ENCODE measurements at regions not wholly inside any gene's neighbourhood (a gene's known extent, or its start where the extent isn't known, plus 50 kb on each side); places are given as distances from the start of the nearest gene placed in this dataset.

DNA sequence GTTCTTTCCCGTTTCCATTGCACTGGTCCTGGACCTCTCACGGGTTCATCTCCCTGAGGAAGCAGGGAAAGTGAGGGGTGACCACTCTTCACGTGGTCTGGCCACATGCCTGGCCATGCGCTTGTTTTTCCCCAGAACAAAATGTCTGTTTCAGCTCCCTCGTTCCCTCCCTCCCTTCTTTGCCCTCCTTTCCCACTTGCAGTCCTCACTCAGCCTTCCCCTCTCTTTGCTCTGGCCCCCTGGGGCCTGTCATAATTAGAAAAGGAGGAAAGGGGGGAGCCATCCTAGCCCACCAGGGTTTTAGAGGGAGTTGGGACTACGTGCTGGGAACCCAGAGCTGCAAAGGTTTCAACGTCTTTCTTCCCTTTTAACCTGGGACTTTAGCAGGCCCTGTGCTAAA is 52.8 kb upstream of the CADM1 start:
- TF ChIP-seq ARNTL (CRISPR knock-in tag; IDR thresholded peaks at IDR 0.05) (no peak), BHLHE40 (IDR thresholded peaks at IDR 0.05; ENCODE audit: low read length) (no peak), MTA1 (CRISPR knock-in tag; IDR thresholded peaks at IDR 0.05; ENCODE audit: borderline replicate concordance) (no peak), ZNF674 (CRISPR knock-in tag; IDR thresholded peaks at IDR 0.05; ENCODE audit: low read depth) (no peak), ZKSCAN8 (CRISPR knock-in tag; IDR thresholded peaks at IDR 0.05; ENCODE audit: borderline replicate concordance) (no peak), JARID2 (CRISPR knock-in tag; IDR thresholded peaks at IDR 0.05; ENCODE audit: insufficient replicate concordance) (no peak), NFRKB (IDR thresholded peaks at IDR 0.05) (no peak), MXI1 (IDR thresholded peaks at IDR 0.05; ENCODE audit: borderline replicate concordance, low read depth, low read length) (no peak)
- TF ChIP-seq, protein P1, sequence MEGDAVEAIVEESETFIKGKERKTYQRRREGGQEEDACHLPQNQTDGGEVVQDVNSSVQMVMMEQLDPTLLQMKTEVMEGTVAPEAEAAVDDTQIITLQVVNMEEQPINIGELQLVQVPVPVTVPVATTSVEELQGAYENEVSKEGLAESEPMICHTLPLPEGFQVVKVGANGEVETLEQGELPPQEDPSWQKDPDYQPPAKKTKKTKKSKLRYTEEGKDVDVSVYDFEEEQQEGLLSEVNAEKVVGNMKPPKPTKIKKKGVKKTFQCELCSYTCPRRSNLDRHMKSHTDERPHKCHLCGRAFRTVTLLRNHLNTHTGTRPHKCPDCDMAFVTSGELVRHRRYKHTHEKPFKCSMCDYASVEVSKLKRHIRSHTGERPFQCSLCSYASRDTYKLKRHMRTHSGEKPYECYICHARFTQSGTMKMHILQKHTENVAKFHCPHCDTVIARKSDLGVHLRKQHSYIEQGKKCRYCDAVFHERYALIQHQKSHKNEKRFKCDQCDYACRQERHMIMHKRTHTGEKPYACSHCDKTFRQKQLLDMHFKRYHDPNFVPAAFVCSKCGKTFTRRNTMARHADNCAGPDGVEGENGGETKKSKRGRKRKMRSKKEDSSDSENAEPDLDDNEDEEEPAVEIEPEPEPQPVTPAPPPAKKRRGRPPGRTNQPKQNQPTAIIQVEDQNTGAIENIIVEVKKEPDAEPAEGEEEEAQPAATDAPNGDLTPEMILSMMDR (CRISPR knock-in tag; IDR thresholded peaks at IDR 0.05), result no peak
- TF ChIP-seq, protein P2, sequence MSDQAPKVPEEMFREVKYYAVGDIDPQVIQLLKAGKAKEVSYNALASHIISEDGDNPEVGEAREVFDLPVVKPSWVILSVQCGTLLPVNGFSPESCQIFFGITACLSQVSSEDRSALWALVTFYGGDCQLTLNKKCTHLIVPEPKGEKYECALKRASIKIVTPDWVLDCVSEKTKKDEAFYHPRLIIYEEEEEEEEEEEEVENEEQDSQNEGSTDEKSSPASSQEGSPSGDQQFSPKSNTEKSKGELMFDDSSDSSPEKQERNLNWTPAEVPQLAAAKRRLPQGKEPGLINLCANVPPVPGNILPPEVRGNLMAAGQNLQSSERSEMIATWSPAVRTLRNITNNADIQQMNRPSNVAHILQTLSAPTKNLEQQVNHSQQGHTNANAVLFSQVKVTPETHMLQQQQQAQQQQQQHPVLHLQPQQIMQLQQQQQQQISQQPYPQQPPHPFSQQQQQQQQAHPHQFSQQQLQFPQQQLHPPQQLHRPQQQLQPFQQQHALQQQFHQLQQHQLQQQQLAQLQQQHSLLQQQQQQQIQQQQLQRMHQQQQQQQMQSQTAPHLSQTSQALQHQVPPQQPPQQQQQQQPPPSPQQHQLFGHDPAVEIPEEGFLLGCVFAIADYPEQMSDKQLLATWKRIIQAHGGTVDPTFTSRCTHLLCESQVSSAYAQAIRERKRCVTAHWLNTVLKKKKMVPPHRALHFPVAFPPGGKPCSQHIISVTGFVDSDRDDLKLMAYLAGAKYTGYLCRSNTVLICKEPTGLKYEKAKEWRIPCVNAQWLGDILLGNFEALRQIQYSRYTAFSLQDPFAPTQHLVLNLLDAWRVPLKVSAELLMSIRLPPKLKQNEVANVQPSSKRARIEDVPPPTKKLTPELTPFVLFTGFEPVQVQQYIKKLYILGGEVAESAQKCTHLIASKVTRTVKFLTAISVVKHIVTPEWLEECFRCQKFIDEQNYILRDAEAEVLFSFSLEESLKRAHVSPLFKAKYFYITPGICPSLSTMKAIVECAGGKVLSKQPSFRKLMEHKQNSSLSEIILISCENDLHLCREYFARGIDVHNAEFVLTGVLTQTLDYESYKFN (CRISPR knock-in tag; conservative IDR thresholded peaks at IDR 0.05), result no peak
- TF ChIP-seq, protein P3, sequence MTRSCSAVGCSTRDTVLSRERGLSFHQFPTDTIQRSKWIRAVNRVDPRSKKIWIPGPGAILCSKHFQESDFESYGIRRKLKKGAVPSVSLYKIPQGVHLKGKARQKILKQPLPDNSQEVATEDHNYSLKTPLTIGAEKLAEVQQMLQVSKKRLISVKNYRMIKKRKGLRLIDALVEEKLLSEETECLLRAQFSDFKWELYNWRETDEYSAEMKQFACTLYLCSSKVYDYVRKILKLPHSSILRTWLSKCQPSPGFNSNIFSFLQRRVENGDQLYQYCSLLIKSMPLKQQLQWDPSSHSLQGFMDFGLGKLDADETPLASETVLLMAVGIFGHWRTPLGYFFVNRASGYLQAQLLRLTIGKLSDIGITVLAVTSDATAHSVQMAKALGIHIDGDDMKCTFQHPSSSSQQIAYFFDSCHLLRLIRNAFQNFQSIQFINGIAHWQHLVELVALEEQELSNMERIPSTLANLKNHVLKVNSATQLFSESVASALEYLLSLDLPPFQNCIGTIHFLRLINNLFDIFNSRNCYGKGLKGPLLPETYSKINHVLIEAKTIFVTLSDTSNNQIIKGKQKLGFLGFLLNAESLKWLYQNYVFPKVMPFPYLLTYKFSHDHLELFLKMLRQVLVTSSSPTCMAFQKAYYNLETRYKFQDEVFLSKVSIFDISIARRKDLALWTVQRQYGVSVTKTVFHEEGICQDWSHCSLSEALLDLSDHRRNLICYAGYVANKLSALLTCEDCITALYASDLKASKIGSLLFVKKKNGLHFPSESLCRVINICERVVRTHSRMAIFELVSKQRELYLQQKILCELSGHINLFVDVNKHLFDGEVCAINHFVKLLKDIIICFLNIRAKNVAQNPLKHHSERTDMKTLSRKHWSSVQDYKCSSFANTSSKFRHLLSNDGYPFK (CRISPR knock-in tag; IDR thresholded peaks at IDR 0.05; ENCODE audit: borderline replicate concordance), result no peak
- TF ChIP-seq, protein P4, sequence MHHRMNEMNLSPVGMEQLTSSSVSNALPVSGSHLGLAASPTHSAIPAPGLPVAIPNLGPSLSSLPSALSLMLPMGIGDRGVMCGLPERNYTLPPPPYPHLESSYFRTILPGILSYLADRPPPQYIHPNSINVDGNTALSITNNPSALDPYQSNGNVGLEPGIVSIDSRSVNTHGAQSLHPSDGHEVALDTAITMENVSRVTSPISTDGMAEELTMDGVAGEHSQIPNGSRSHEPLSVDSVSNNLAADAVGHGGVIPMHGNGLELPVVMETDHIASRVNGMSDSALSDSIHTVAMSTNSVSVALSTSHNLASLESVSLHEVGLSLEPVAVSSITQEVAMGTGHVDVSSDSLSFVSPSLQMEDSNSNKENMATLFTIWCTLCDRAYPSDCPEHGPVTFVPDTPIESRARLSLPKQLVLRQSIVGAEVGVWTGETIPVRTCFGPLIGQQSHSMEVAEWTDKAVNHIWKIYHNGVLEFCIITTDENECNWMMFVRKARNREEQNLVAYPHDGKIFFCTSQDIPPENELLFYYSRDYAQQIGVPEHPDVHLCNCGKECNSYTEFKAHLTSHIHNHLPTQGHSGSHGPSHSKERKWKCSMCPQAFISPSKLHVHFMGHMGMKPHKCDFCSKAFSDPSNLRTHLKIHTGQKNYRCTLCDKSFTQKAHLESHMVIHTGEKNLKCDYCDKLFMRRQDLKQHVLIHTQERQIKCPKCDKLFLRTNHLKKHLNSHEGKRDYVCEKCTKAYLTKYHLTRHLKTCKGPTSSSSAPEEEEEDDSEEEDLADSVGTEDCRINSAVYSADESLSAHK (CRISPR knock-in tag; IDR thresholded peaks at IDR 0.05; ENCODE audit: borderline replicate concordance), result no peak

Measured in HepG2 (cell line).